HCT116 (cell line): ENCODE measurements at regions not wholly inside any gene's neighbourhood (a gene's known extent, or its start where the extent isn't known, plus 50 kb on each side); places are given as distances from the start of the nearest gene placed in this dataset.

Experiments used
- ATAC-seq: fragments of 200-7000 bp; cut with Tn5 transposase; 2 replicates; pipeline ENCODE4 v1.9.1; 2020; ENCODE audit warnings: mild to moderate bottlenecking, moderate library complexity
- BruUV-seq: library from RNA; stranded (reverse); fragments of 400-500 nt; replicated peaks from 2 replicates; lab custom pipeline; 2021; lab: Mats Ljungman, UMichigan
- CTCF ChIA-PET: fragments of 300-600 bp; sonication (Branson Sonifier 250); formaldehyde crosslinking; loops from one replicate; lab custom pipeline; 2021; ENCODE audit warnings: antibody characterized with exemption; lab: Charles Lee
- POLR2A ChIA-PET: fragments of 300-600, 350-600 bp; sonication (Branson Sonifier 250); formaldehyde crosslinking; loops from one replicate; lab custom pipeline; 2021; ENCODE audit warnings: antibody characterized with exemption; lab: Charles Lee
- RAD21 ChIA-PET, 2 experiments: fragments of 300-600 bp; sonication (Branson Sonifier 250); formaldehyde crosslinking; loops; one replicate each; lab custom pipeline; 2023; ENCODE audit warnings: low total read pairs in 2 of 2; ENCODE audit not compliant: uncharacterized antibody in 2 of 2, unreplicated experiment in 2 of 2, low non-redundant PET in 1 of 2; lab: Charles Lee
- DNase-seq: peaks from one replicate; pipeline ENCODE4 v3.0.0-alpha.2; 2010; ENCODE audit warnings: low read depth, low spot score
- H2AFZ ChIP-seq: fragments of 200-600 bp; shearing (Covaris generic), sonication (generic); 2 replicates; pipeline ENCODE4 v1.6.1; 2017; ENCODE audit warnings: low read depth, mixed run types, mixed read lengths, antibody characterized with exemption, low read length; ENCODE audit not compliant: poor library complexity, severe bottlenecking
- H3K27ac ChIP-seq: 2 replicates; pipeline ENCODE4 v1.5.1; 2012; ENCODE audit warnings: low read depth, low read length
- H3K27me3 ChIP-seq: fragments of 200-600 bp; sonication (generic); 2 replicates; pipeline ENCODE4 v1.6.1; 2016; ENCODE audit warnings: mixed run types, low read length, mixed read lengths; ENCODE audit not compliant: insufficient read depth
- H3K36me3 ChIP-seq, 2 experiments: fragments of 200-500 bp in 1 of 2; fragments of 200-600 bp in 1 of 2; sonication (Bioruptor generic) in 1 of 2; sonication (generic) in 1 of 2; 2 replicates each; pipeline versions ENCODE4 v1.5.1 to v1.6.1; 2014 to 2016; ENCODE audit warnings: low read length in 2 of 2, inconsistent platforms in 1 of 2, mixed read lengths in 1 of 2, mixed run types in 1 of 2; ENCODE audit not compliant: insufficient read depth in 2 of 2, control insufficient read depth in 1 of 2
- H3K4me1 ChIP-seq, 2 experiments: fragments of 200-600 bp in 1 of 2; sonication (generic) in 1 of 2; 2 replicates each; pipeline versions ENCODE4 v1.5.1 to v1.6.1; 2012 to 2017; ENCODE audit warnings: low read length in 2 of 2, inconsistent platforms in 1 of 2, mild to moderate bottlenecking in 1 of 2, mixed read lengths in 1 of 2, mixed run types in 1 of 2, moderate library complexity in 1 of 2; ENCODE audit not compliant: insufficient read depth in 2 of 2, control insufficient read depth in 1 of 2
- H3K4me2 ChIP-seq: fragments of 200-600 bp; sonication (generic); 2 replicates; pipeline ENCODE4 v1.6.1; 2017; ENCODE audit warnings: mixed run types, low read length, mixed read lengths
- H3K4me3 ChIP-seq, 2 experiments: fragments of 200-600 bp in 1 of 2; sonication (generic) in 1 of 2; replicated peaks in 1 of 2; 2 replicates each; pipeline ENCODE4 v1.5.1; 2011 to 2016; ENCODE audit warnings: low read length in 2 of 2, control low read depth in 1 of 2, low read depth in 1 of 2, mild to moderate bottlenecking in 1 of 2, mixed read lengths in 1 of 2, mixed run types in 1 of 2
- H3K79me2 ChIP-seq: fragments of 200-600 bp; sonication (generic); 2 replicates; pipeline ENCODE4 v1.6.1; 2017; ENCODE audit warnings: mild to moderate bottlenecking, mixed run types, low read length, moderate library complexity, mixed read lengths; ENCODE audit not compliant: insufficient read depth
- H3K9ac ChIP-seq: fragments of 200-600 bp; sonication (generic); 2 replicates; pipeline ENCODE4 v1.6.1; 2016; ENCODE audit warnings: low read length, mixed read lengths
- H3K9me2 ChIP-seq: fragments of 200-600 bp; sonication (generic), shearing (Covaris generic); 2 replicates; pipeline ENCODE4 v1.6.1; 2017; ENCODE audit warnings: mixed run types, mild to moderate bottlenecking, moderate library complexity; ENCODE audit not compliant: insufficient read depth
- H3K9me3 ChIP-seq, 2 experiments: fragments of 200-500 bp in 1 of 2; fragments of 200-600 bp in 1 of 2; sonication (Bioruptor generic) in 1 of 2; sonication (generic) in 1 of 2; 2 replicates each; pipeline ENCODE4 v1.6.1; 2014 to 2017; ENCODE audit warnings: low read length in 2 of 2, mixed read lengths in 2 of 2, inconsistent platforms in 1 of 2, low read depth in 1 of 2, mild to moderate bottlenecking in 1 of 2, mixed run types in 1 of 2, moderate library complexity in 1 of 2; ENCODE audit not compliant: control insufficient read depth in 1 of 2, insufficient read depth in 1 of 2
- H4K20me1 ChIP-seq: fragments of 200-600 bp; sonication (generic), shearing (Covaris generic); 2 replicates; pipeline ENCODE4 v1.6.1; 2017; ENCODE audit warnings: mixed run types, mild to moderate bottlenecking, moderate library complexity; ENCODE audit not compliant: insufficient read depth
- CBX3 ChIP-seq: IDR thresholded peaks from 2 replicates; pipeline ENCODE4 v1.6.1; 2012; ENCODE audit warnings: low read depth
- CTCF ChIP-seq, 3 experiments: fragments of 200-600 bp in 1 of 3; sonication (generic) in 1 of 3; IDR thresholded peaks in 2 of 3; conservative IDR thresholded peaks in 1 of 3; 2 replicates each; pipeline ENCODE4 v1.5.1; 2012 to 2017; ENCODE audit warnings: low read depth in 2 of 3, low read length in 2 of 3, antibody characterized with exemption in 1 of 3, borderline replicate concordance in 1 of 3, control low read depth in 1 of 3, mild to moderate bottlenecking in 1 of 3, mixed read lengths in 1 of 3, mixed run types in 1 of 3, moderate library complexity in 1 of 3; ENCODE audit not compliant: insufficient read depth in 1 of 3
- FOSL1 ChIP-seq: IDR thresholded peaks from 2 replicates; pipeline ENCODE4 v1.6.1; 2012; ENCODE audit warnings: low read depth
- RAD21 ChIP-seq: IDR thresholded peaks from 2 replicates; pipeline ENCODE4 v1.6.1; 2012; ENCODE audit warnings: low read depth, mild to moderate bottlenecking
- intact Hi-C: fragments of 100-400 bp; cut with micrococcal nuclease; formaldehyde crosslinking; loops from 2 replicates; pipeline ENCODE4 v1.10.0; 2022
- TF ChIP-seq, protein P1 (sequence below): IDR thresholded peaks from 2 replicates; pipeline ENCODE4 v1.6.1; 2012

GRCh38 chr6:144581812-144582537, 296.8 kb downstream of the UTRN start:
- DNase-seq (peak; percentile 27), ATAC-seq (peak; percentile 81)
- Histone ChIP-seq H3K4me3 (no peak overlapping the region), H3K4me2 (no peak overlapping the region), H3K27me3 (no peaks in the 10 kb centered on the region), H3K36me3 (no peaks in the 10 kb centered on the region), H3K9me3 (no peaks in the 10 kb centered on the region), H4K20me1 (no peaks in the 10 kb centered on the region), H3K4me1 (peaks cover 0 to 13% of the 10 kb centered on the region in 2 experiments; a peak in 2 of 4 replicates), H3K9ac (no peak overlapping the region), H3K9me2 (no peaks in the 10 kb centered on the region), H3K79me2 (no peaks in the 10 kb centered on the region), H3K27ac (no peak overlapping the region), H2AFZ (no peak overlapping the region)
- RAD21 ChIA-PET: no interaction called here
- BruUV-seq: no TSS peak
- POLR2A ChIA-PET: no interaction called here
- CTCF ChIA-PET: interaction anchor here (0.7 kb wide), 1 partner anchor 555 kb away, joined by 4 read pairs; no protein-coding TSS in a partner anchor
- intact Hi-C loops: loop anchor here (1.0 to 10.0 kb wide), 3 partner anchors 477 to 1120 kb away; no protein-coding TSS in a partner anchor
- TF ChIP-seq FOSL1 (no peak), RAD21 (peak; percentile 76), CTCF (IDR thresholded peaks at IDR 0.05 in 2 of 3, conservative IDR thresholded peaks at IDR 0.05 in 1 of 3; ENCODE audit: borderline replicate concordance in 1 of 3, insufficient read depth in 1 of 3, low read depth in 2 of 3, low read length in 2 of 3) (peak; percentile 46 to 77 (median 65); a peak in 5 of 6 replicates), CBX3 (0 out of 2 replicates have a peak, but pooled peaks have one; percentile 23)
- TF ChIP-seq, protein P1, sequence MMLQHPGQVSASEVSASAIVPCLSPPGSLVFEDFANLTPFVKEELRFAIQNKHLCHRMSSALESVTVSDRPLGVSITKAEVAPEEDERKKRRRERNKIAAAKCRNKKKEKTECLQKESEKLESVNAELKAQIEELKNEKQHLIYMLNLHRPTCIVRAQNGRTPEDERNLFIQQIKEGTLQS: no peak
